HG03060 (cell line): ENCODE measurements at regions not wholly inside any gene's neighbourhood (a gene's known extent, or its start where the extent isn't known, plus 50 kb on each side); places are given as distances from the start of the nearest gene placed in this dataset.
"Not testable (repeated sequence)": the region's sequence is repeated elsewhere in the genome, so short reads cannot be mapped to it uniquely, and the experiment has no call there.

ENCODE experiments used
- ATAC-seq: cut with Tn5 transposase; IDR thresholded peaks from one replicate; pipeline ENCODE4 v1.9.1; 2021; ENCODE audit warnings: low read depth, moderate number of reproducible peaks; ENCODE audit not compliant: unreplicated experiment

DNA sequence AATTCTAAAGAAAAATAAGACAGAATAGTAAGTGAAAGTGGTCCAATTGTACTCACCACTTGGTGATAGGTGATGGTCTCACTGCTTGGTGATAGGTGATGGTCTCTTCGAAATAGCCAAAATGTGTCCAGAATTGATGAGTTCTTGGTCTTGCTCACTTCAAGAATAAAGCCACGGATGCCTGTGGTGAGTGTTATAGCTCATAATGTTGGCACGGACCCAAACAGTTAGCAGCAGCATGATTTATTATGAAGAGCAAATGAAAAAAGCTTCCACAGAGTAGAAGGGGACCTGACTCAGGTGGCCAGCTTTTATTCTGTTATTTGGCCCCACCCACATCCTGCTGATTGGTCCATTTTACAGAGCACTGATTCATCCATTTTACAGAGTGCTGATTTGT, 272.6 kb downstream of the RPS4Y2 start:
- ATAC-seq: no peak

DNA sequence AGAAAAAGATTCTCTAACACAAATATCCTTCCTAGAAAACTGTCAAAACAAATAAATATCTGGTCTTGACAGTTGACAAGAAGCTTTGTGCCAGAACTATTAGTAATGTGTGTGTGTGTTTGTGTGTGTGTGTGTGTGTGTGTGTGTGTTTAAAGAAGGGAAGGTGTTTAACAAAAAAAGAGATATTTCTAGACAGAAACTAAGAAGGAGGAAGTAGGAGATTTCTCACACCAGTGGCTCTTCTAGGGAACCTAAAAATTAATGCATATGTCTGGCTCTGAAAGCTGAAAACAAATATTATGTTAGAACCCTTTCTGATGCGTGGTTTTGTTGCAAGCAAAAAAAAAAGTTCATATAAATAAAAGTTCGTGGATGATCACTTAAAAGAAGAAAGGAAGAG, 277.5 kb downstream of the RPS4Y2 start:
- no peak for ATAC-seq

DNA sequence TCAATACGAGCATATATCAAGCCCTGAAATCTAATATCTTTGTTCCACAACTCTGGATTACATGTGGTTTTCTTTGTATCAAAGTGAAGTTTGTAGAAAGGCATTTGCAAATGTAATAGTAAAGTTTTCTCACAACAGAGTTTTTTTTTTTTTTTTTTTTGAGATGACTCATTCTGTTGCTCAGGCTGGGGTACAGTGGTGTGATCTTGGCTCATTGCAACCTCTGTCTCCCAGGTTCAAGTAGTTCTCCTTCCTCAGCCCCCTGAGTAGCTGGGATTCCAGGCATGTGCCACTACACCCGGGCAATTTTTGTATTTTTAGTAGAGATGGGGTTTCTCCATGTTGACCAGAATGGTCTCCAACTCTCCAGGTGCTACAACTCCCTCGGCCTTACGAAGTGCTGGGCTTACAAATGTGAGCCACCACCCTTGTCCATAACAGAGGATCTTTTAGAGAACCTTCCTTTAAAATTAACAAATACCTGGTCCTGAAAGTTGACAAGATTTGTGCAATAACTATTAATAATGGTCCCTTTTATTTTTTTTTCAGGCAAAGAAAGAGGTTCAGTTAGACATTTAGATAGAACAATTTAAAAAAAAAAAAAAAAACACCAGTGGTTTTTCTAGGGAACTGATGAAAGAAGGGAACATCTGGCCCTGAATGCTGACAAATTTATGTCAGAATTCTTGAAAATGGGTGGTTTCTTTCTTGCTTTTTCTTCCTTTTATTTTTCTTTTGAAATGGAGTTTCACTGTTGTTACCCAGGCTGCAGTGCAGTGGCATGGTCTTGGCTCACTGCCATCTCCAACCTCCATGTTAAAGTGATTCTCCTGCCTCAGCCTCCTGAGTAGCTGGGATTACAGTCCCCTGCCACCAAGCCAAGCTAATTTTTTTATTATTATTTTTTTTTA, 278.5 kb downstream of the RPS4Y2 start:
- ATAC-seq: no peak

DNA sequence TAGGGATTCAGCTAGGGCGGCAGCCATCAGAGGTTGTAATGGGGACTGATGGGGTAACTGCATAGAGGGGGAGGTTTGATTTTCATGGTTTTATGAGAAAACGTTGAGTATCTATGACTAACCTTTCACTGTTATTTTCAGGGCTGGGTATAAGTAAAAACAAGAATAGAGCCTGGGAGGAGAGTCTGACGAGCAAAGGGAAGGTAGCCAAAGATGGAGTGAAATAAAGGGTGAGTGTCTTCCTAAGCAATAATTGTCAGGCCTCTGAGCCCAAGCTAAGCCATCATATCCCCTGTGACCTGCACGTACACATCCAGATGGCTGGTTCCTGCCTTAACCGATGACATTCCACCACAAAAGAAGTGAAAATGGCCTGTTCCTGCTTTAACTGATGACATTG, 281.5 kb downstream of the RPS4Y2 start:
- not testable (repeated sequence) for ATAC-seq

DNA sequence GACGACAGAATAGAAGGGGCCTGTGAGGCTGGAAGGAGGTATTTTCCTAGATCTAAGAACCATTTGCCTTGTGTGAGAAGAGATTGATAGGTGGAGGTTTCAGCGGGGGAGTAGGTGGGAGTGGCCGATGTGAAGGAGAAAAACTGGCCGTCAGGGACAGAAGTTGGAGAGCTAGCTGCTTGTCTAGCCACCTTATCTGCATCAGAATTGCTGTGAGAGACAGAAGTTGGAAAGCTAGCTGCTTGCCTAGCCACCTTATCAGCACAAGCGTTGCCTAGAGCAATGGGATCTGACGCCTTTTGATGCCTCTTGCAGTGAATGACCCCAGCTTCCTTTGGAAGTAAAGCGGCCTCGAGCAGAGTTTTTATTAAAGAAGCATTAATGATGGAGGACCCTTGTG, 283.9 kb downstream of the RPS4Y2 start:
- ATAC-seq: no peak

DNA sequence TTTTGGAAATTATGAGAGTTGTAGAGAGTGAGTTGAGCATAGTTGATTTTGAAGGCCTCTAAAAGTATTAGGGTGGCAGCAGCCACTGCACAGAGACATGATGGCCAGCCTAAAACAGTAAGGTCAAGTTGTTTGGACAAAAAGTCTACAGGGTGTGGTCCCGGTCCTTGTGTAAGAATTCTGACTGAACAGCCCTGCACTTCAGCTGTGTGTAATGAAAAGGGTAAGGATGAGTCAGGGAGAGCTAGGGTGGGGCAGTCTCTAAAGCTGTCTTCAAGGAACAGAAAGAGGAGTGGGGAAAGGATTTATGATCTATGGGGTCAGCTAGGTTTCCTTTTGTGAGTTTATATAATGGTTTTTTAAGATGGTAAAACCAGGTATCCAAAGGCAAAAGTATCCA, 284.8 kb downstream of the RPS4Y2 start:
- ATAC-seq: not testable (repeated sequence)

DNA sequence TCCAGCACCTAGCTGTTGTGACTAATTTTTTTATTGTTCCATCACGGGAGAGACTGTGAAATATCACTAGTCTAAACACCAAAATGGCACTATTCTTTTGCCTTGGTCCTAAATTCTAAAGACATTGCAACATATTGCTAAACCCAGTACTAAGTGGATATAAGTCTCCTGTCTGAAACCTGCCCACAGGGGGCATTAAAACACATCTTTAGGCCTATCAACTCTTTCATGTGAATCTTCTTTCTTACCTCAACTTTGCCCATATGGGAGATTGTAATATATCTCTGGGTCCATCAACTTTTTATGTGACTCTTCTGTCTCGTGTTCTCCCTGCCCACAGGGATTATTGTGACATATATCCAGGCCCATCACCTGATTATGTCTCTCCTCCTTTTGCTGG, 317.2 kb downstream of the RPS4Y2 start:
- ATAC-seq: no peak

DNA sequence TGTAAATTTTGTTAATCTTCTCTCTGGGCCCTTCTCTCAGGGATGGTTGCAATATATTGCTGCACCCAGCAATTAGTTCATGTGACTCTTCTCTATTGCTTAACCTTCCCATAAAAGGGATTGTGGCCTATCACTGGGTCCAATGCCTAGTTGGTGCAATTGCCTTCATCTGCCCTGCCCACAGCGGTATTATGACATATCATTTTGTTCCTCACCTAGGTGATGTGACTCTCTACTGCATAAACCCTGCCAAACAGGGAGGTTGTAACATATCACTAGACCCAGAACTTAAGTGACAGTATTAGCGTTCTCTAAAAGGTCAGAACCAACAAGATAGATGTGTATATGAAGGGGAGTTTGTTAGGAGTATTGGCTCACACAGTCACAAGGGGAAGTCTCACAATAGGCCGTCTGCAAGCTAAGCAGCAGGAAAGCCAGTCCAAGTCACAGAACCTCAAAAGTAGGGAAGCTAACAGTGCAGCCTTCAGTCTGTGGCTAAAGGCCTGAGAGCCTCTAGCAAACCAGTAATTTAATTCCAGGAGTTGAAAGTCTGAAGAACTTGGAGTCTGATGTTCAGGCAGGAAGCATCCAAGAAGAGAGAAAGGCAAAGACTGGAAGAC, 317.8 kb downstream of the RPS4Y2 start:
- ATAC-seq: no peak

DNA sequence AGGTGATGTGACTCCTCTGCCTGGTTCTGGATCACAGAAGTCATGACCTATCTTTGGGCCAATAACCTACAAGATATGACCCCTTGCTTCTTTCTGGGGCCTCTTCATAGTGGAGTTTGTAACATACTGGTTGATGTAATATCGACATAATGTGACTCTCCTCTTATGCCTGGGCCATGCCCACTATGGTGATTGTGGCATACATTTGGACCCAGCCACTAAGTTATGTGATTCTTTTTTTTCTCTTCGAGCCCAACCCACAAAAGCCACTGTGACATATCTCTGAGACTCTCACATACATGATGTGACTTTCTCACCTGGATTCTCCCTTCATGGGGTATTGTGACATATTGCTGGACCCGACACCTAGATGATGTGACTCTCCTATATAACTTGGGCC, 319.8 kb downstream of the RPS4Y2 start:
- no peak for ATAC-seq

DNA sequence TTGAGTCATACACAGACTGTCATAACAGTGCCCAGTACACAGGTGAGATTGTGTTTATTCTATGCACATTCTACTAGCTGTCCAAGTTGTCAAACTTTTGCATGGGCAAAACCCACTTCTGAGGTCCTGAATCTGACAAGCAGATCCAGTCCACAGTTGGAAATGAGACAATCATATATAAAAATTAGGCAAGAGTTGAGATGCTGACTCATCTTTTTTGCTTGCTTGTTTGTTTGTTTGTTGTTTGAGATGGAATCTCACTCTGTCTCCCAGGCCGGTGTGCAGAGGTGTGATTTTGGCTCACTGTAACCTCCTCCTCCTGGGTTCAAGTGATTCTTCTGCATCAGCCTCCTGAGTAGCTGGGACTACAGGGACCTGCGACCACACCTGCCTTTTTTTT, 323.8 kb downstream of the RPS4Y2 start:
- no peak for ATAC-seq

DNA sequence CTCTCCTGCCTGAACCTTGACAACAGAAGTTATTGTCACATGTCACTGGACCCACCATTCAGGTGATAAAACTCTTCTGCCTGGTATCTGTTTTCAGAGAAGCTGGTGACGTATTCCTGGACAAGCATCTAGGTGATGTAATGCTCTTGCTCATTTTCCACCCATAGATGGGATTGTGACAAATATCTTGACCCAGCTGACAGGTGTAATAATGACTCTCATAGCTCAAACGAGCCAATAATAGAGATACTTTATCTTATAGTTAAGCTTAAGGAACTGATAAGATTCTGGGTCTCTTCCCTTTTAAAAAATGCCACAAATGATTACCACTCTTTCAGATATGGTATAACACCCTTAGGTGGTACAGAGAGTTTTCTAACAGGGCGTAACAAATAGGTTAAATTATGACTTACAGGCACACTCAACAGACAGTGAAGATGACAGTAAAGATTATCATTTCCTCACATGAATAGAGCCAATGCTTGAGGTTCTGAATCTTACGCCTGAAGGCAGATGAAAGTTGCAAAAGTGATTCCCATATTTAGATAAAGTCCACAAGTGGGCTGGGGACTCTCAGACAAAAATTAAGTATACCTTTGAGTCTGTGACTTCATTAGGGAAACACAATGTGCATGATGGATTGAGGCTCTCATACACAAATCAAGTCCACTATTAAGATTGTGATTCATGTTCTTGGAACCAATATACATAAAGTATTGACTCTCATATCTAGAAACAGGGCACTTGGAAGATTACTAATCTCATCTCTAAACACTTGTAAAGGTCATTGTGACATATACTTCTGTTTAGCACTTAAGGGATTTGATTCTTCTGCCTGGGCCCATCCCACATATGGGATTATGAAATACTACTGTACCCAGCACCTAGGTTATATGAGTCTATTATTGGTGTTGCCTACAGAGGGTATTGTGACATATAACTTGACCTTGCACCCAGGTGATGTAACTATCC, 326.0 kb downstream of the RPS4Y2 start:
- ATAC-seq: no peak

DNA sequence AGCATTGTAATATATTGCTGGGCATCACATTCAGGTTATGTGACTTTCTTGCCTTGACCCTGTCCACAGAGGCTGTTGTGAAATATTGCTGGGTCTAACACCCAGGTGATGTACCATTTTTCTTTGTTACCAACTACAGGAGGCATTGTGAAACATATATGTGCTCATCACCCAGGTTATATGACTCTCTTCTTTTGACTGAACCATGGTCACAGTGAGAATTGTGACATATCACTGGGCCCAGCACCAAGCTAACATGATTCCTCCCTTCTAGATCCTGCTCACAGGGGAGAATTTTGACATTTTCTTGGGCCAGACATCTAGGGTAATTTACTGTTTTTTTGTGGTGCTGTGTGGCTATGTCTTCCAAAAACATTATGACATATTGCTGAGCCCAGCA, 326.7 kb downstream of the RPS4Y2 start:
- no peak for ATAC-seq

DNA sequence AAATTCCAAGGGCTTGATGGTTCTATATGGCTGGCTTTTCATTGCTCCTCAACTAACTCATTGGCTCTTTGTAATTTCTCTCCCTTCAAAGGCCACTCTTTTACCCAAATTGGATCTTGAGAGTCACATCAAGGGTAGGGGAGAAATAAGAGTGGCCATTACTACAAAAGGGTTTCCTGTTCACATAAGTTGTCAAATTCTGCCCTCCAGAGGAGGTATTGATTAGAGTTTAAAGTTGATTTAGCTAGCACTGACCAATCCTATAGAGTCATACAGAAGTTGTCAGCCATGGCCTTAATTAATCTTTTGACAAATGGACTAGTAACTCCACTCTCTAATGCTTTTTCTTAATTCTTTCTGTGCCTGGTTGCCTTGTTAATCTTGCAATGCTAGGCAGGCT, 336.0 kb downstream of the RPS4Y2 start:
- no peak for ATAC-seq

DNA sequence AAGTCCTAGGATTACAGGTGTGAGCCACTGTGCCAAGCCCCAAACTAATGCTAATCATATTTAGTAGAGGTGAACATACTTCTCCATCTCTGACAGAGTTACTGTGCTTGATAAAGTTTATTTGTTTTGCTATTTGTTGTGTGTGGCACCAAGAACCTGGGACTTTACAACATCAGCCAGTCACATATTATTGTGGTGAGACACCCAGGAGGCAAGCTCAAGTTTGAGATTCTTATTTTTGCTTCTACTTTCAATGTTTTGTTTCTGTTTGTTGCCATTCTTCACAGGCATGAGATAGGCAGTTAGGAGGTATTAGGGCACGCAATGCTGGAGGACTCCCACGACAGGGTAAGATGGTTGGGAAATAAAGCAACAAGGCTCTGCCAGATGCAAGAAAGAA, 346.6 kb downstream of the RPS4Y2 start:
- no peak for ATAC-seq

DNA sequence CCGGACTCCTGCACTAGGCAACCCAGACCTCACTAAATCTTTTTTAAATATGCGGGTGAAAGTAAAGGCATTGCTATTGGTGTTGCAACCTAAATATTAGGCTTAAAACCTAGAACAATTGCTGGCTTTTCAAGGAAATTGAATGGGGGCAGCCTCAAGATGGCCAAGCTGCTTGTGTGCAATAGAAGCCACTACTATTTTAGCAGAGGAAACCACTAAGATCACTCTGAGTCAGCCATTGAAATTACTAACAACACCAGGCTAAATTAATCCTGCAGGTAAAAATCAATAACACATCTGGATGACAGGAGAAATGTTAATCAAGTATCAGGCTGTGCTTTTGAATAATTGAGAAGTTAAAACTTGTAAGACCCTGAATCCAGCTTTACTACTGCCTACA, 348.0 kb downstream of the RPS4Y2 start:
- no peak for ATAC-seq

DNA sequence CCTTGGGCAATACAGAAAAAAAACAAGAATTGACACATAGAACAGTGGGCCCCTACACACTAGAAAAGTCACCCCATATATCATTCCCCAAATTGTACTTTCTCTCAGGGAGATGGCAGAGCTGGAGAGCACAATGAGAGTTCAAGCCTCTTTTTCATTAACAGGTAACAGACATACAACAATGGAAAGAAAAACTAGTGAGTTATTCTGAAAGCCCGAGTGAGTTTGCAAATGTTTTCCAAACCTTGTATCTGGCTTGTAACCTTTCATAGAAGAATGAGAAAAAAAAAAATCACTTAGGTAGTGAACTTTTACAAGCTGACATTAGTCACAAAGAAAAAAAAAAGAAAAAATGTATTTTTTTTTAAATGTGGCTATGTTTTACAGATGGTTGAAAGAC, 349.6 kb downstream of the RPS4Y2 start:
- no peak for ATAC-seq

DNA sequence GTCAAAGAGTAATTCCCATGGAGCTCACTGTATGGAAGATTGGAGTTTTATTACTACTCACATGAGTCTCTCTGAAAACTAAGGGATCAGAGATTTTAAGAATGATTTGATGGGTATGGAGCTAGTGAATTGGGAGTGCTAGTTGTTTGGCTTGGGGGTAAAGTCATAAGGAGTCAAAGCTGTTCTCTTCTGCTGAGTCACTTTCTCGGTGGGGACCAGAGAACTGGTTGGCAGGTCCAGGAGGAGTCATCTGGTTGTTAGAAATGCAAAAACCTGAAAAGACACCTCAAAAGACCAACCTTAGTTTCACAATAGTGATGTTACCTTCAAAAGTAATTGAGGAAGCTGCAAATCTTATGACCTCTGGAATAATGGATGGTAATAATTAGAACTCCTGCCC, 355.4 kb downstream of the RPS4Y2 start:
- no peak for ATAC-seq

DNA sequence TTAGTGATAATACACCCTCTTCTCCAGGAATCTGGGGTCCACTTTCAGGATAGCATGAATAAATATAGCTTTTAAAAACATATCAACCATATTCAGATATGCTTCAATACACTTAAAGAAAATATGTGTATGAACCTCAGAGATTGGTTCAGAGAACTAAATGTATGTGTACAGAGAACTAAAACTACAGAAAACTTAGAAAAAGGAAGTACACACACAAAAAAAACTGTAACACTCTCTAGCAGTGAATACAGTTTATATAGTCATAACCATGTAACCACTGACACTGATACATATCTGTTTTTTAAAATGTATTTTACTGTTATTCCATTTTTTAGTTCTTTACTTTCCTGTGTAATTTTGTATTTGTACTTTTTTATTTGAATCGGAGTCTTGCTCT, 365.2 kb downstream of the RPS4Y2 start:
- ATAC-seq: no peak

DNA sequence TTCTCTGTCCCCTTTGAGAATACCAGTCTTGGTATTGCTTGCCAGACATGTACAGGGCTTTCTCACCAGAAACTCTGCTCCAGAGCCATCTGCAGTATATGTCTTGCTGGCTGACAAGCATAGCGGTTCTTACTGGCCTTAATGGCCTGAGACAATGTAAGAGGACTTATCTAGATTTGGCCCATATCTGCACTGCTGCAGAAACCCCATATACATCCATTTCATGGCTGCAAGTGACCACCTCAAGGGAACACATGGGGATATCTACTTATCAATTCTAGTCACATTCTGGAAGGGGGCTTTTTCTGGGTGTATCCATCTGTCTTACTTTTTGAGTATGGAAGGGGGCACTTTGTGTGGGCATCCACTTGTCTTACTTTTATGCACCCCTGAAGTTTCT, 375.5 kb upstream of the RBMY1B start:
- ATAC-seq: no peak

DNA sequence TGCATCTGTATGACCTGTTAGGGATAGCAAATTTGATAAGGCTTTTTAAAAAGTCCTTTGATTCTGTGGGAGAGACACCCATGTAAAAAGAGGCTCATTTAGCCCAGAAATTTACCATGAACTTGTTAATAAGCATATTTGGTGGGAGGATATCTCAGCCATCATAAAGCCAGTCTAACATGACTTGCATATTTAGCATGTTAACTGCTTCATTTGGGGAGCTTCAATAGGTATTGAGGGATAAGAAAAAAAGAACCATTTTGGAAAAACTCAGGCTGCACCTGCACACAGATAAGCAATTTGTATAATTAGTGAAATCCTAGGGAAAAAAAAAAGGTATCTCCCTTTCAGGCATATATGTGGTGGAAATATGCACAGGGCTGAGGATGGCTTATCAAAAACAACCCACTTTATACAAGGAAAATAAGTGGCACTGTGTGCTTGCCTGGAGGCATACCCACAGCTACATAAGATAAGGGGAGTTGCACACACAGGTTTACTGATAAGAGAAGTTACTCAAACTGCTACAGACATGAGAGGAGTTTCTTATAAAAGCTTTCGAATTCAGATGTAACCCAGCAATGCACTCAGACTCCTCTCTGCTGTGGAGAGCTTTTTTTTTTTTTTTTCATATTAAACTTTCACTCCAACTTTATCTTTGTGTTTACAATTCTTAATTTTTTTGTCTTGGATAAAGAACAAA, 372.9 kb upstream of the RBMY1B start:
- ATAC-seq: no peak
